ENCODE measurements at regions not wholly inside any gene's neighbourhood (a gene's known extent, or its start where the extent isn't known, plus 50 kb on each side); places are given as distances from the start of the nearest gene placed in this dataset.

DNA sequence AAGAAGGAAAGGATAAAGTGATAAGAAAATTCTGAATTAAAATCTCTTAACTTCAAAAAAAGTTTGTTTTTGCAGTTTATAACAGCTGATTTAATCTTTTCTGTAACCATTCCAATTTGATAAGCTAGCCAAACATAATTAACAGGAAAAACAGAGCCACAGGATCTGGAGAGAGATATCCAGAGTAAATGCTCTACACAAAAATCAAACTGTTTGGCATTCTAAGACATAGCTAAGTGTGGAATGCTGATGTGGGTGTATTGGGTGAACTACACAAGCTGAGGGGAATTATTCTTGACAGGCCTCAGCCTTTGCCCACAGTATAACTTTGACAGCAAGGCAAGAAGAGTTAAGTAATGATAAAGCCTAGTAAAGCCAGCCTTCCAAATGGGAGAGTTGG lies 184.8 kb downstream of the GABRG1 start:
- H3K36me3 ChIP-seq (replicated peaks in 1 of 2; ENCODE audit: control insufficient read depth in 1 of 2, insufficient read depth in 2 of 2, low read length in 2 of 2): no peaks in the 10 kb centered on the region
- no peak overlapping the region for H2AFZ ChIP-seq (ENCODE audit: low read length)
- H3K27me3 ChIP-seq (ENCODE audit: control insufficient read depth in 1 of 2, insufficient read depth in 2 of 2, low read length in 2 of 2): no peaks in the 10 kb centered on the region
- intact Hi-C loops (cut with micrococcal nuclease; ENCODE audit: unreplicated experiment) (no loop called here), in situ Hi-C loops (cut with HindIII; ENCODE audit: extremely low pct_ligation_motif_present, low pct_unique_long_range_greater_than_20kb) (no loop called here)
- POLR2A ChIA-PET: no interaction called here
- TF ChIP-seq NCOA2 (CRISPR knock-in tag; IDR thresholded peaks at IDR 0.05) (no peak), KLF9 (CRISPR knock-in tag; IDR thresholded peaks at IDR 0.05; ENCODE audit: low read depth) (no peak), ZNF317 (CRISPR knock-in tag; IDR thresholded peaks at IDR 0.05) (no peak), ZNF776 (CRISPR knock-in tag; IDR thresholded peaks at IDR 0.05) (no peak), PHF21A (CRISPR knock-in tag; IDR thresholded peaks at IDR 0.05) (no peak), STAG1 (CRISPR knock-in tag; IDR thresholded peaks at IDR 0.05) (no peak), ZNF883 (CRISPR knock-in tag; IDR thresholded peaks at IDR 0.05; ENCODE audit: not compliant biosample characterization) (no peak), XRCC5 (optimal IDR thresholded peaks at IDR 0.05; ENCODE audit: low read length) (no peak), TAF1 (CRISPR knock-in tag; IDR thresholded peaks at IDR 0.05) (no peak), NFRKB (IDR thresholded peaks at IDR 0.05) (no peak)
- TF ChIP-seq, protein P1, sequence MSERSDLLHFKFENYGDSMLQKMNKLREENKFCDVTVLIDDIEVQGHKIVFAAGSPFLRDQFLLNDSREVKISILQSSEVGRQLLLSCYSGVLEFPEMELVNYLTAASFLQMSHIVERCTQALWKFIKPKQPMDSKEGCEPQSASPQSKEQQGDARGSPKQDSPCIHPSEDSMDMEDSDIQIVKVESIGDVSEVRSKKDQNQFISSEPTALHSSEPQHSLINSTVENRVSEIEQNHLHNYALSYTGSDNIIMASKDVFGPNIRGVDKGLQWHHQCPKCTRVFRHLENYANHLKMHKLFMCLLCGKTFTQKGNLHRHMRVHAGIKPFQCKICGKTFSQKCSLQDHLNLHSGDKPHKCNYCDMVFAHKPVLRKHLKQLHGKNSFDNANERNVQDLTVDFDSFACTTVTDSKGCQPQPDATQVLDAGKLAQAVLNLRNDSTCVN (CRISPR knock-in tag; IDR thresholded peaks at IDR 0.05; ENCODE audit: borderline replicate concordance): no peak
- no peaks in the 10 kb centered on the region for H4K20me1 ChIP-seq (ENCODE audit: insufficient read depth, low read length)
- H3K9me3 ChIP-seq (ENCODE audit: low read length): no peaks in the 10 kb centered on the region
- no peak overlapping the region for H3K27ac ChIP-seq (ENCODE audit: extremely low read length, insufficient read depth, low read length)
- no peaks in the 10 kb centered on the region for H3K79me2 ChIP-seq (ENCODE audit: insufficient read depth, low read length)
- BruUV-seq (replicated peaks): no TSS peak
- no peak for DNase-seq (ENCODE audit: low spot score)
- CTCF ChIA-PET (ENCODE audit: low intra/inter-chr PET ratio, low total read pairs): no interaction called here
- H3K4me2 ChIP-seq (ENCODE audit: low read depth, low read length): no peak overlapping the region
- no peak overlapping the region for H3K4me3 ChIP-seq (replicated peaks in 1 of 3; ENCODE audit: insufficient read depth in 1 of 3, low read depth in 2 of 3, low read length in 3 of 3)
- H3K9ac ChIP-seq (ENCODE audit: insufficient read depth, low read depth, low read length): no peak overlapping the region
- H3K4me1 ChIP-seq (ENCODE audit: insufficient read depth, low read length): no peaks in the 10 kb centered on the region
- no peak for ATAC-seq
- FAIRE-seq: no peak

DNA sequence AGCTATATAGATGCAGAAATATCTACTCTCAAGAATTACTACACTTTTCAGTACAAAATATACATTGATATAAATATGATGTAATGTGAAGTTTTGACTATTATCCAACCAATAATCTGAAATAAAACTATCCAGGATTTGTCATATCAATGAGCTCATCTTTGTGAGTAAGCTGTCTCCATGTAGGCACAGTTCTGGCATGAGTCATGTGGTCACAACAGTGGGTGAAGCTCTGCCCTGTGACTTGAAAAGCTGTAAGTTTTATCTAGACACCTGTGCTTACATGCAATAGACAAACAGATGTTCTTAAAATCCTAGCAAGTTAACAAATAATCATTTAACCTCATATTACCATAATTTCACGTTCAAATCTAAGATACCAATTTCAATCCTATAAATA lies 192.7 kb downstream of the GABRG1 start:
- POLR2A ChIA-PET: no interaction called here
- no peak for ATAC-seq
- no TSS peak for BruUV-seq (replicated peaks)
- no peaks in the 10 kb centered on the region for H3K36me3 ChIP-seq (replicated peaks in 1 of 2; ENCODE audit: control insufficient read depth in 1 of 2, insufficient read depth in 2 of 2, low read length in 2 of 2)
- H2AFZ ChIP-seq (ENCODE audit: low read length): no peak overlapping the region
- TF ChIP-seq ATF7 (IDR thresholded peaks at IDR 0.05) (0 out of 2 replicates have a peak, but pooled peaks have one; percentile 16), ATF7 (CRISPR knock-in tag; IDR thresholded peaks at IDR 0.05) (no peak), CENPT (CRISPR knock-in tag; IDR thresholded peaks at IDR 0.05; ENCODE audit: low read depth) (no peak)
- TF ChIP-seq, protein P2, sequence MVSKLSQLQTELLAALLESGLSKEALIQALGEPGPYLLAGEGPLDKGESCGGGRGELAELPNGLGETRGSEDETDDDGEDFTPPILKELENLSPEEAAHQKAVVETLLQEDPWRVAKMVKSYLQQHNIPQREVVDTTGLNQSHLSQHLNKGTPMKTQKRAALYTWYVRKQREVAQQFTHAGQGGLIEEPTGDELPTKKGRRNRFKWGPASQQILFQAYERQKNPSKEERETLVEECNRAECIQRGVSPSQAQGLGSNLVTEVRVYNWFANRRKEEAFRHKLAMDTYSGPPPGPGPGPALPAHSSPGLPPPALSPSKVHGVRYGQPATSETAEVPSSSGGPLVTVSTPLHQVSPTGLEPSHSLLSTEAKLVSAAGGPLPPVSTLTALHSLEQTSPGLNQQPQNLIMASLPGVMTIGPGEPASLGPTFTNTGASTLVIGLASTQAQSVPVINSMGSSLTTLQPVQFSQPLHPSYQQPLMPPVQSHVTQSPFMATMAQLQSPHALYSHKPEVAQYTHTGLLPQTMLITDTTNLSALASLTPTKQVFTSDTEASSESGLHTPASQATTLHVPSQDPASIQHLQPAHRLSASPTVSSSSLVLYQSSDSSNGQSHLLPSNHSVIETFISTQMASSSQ (IDR thresholded peaks at IDR 0.05; ENCODE audit: low read depth): no peak
- TF ChIP-seq, protein P2 (CRISPR knock-in tag; IDR thresholded peaks at IDR 0.05; ENCODE audit: borderline replicate concordance): no peak
- no peaks in the 10 kb centered on the region for H3K79me2 ChIP-seq (ENCODE audit: insufficient read depth, low read length)
- CTCF ChIA-PET (ENCODE audit: low intra/inter-chr PET ratio, low total read pairs): no interaction called here
- H3K27ac ChIP-seq (ENCODE audit: extremely low read length, insufficient read depth, low read length): no peak overlapping the region
- no peak overlapping the region for H3K9ac ChIP-seq (ENCODE audit: insufficient read depth, low read depth, low read length)
- WGBS (ENCODE audit: low lambda C conversion rate): 0% methylated on average over 1 of the region's 1 CpG
- no peak overlapping the region for H3K4me2 ChIP-seq (ENCODE audit: low read depth, low read length)
- intact Hi-C loops (cut with micrococcal nuclease; ENCODE audit: unreplicated experiment) (no loop called here), in situ Hi-C loops (cut with HindIII; ENCODE audit: extremely low pct_ligation_motif_present, low pct_unique_long_range_greater_than_20kb) (no loop called here)
- DNase-seq (ENCODE audit: low spot score): no peak
- no peaks in the 10 kb centered on the region for H3K9me3 ChIP-seq (ENCODE audit: low read length)
- H3K27me3 ChIP-seq (ENCODE audit: control insufficient read depth in 1 of 2, insufficient read depth in 2 of 2, low read length in 2 of 2): no peaks in the 10 kb centered on the region
- H3K4me1 ChIP-seq (ENCODE audit: insufficient read depth, low read length): no peaks in the 10 kb centered on the region
- no peak overlapping the region for H3K4me3 ChIP-seq (replicated peaks in 1 of 3; ENCODE audit: insufficient read depth in 1 of 3, low read depth in 2 of 3, low read length in 3 of 3)
- H4K20me1 ChIP-seq (ENCODE audit: insufficient read depth, low read length): no peaks in the 10 kb centered on the region
- no peak for FAIRE-seq

All from HepG2 (cell line).